Stimulated activated memory B cell treated with anti-CD40 and anti-IgM and Interleukin-4, amounts not matched to agents 10 μg/mL and 1 μg/mL and 100 μg/mL, for 72 hours (primary cell): ENCODE measurements at regions not wholly inside any gene's neighbourhood (a gene's known extent, or its start where the extent isn't known, plus 50 kb on each side); places are given as distances from the start of the nearest gene placed in this dataset.

Experiments
- ATAC-seq: fragments of 150-1000 bp; cut with Tn5 transposase; 2 replicates; pipeline ENCODE4 v1.10.0; 2021
- H3K27ac Mint-ChIP-seq: one replicate; pipeline ENCODE4 v1.8.0; 2022; ENCODE audit warnings: mild to moderate bottlenecking, mixed read lengths
- H3K27me3 Mint-ChIP-seq: one replicate; pipeline ENCODE4 v1.8.0; 2022; ENCODE audit warnings: mixed read lengths
- H3K36me3 Mint-ChIP-seq: one replicate; pipeline ENCODE4 v1.8.0; 2022; ENCODE audit warnings: mixed read lengths
- H3K4me1 Mint-ChIP-seq: one replicate; pipeline ENCODE4 v1.8.0; 2022; ENCODE audit warnings: mixed read lengths
- H3K4me3 Mint-ChIP-seq: one replicate; pipeline ENCODE4 v1.8.0; 2022; ENCODE audit warnings: mild to moderate bottlenecking, moderate library complexity, mixed read lengths
- H3K9me3 Mint-ChIP-seq: one replicate; pipeline ENCODE4 v1.8.0; 2022; ENCODE audit warnings: mixed read lengths

DNA sequence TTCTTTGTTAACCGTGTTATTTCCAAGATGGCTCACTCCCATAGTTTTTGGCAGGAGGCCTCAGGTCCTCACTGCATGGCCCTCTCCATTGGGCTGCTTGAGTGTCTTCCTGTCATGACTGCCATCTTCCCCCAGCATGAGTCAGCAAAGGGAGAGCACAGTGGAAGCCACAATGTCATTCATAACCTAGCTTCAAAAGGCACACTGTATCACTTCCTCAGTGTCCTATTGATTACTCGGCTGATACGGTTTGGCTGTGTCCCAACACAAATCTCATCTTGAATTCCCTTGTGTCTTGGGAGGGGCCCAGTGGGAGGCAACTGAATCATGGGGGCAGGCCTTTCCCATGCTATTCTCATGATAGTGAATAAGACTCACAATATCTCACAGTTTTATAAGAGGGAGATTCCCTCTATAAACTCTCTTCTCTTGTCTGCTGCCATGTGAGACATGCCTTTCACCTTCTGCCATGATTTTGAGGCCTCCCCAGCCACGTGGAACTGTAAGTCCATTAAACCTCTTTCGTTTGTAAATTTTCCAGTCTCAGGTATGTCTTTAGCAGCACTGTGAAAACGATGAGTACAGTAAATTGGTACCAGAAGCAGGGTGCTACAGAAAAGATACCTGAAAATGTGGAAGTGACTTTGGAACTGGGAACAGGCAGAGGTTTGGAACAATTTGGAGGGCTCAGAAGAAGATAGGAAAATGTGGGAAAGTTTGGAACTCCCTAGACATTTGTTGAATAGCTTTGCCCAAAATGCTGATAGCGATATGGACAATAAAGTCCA, 106.5 kb downstream of the PRLHR start:
- ATAC-seq = no peak
- no peaks in the 10 kb centered on the region for H3K4me1 Mint-ChIP-seq
- H3K27me3 Mint-ChIP-seq = no peaks in the 10 kb centered on the region
- no peak overlapping the region for H3K4me3 Mint-ChIP-seq
- H3K27ac Mint-ChIP-seq = no peak overlapping the region
- H3K9me3 Mint-ChIP-seq = peaks cover 19% of the 10 kb centered on the region
- H3K36me3 Mint-ChIP-seq = no peaks in the 10 kb centered on the region

DNA sequence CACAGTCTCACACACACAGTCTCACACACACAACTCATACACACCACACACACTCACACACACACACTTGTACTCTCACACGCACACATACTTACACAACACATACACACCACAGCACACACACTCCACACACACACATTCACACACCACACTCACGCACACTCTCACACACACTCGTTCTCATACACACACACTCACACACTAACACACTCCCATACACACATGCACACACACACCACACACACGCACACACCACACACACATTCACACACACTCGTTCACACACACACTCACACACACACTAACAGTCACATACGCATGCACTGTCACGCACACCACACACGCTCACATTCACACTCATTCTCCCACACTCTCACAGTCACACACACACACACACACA, 109.8 kb downstream of the PRLHR start:
- Mint-ChIP-seq H3K9me3 (peaks cover 14% of the 10 kb centered on the region), H3K27me3 (no peaks in the 10 kb centered on the region), H3K4me1 (no peaks in the 10 kb centered on the region), H3K27ac (no peak overlapping the region), H3K4me3 (no peak overlapping the region), H3K36me3 (no peaks in the 10 kb centered on the region)
- no peak for ATAC-seq

DNA sequence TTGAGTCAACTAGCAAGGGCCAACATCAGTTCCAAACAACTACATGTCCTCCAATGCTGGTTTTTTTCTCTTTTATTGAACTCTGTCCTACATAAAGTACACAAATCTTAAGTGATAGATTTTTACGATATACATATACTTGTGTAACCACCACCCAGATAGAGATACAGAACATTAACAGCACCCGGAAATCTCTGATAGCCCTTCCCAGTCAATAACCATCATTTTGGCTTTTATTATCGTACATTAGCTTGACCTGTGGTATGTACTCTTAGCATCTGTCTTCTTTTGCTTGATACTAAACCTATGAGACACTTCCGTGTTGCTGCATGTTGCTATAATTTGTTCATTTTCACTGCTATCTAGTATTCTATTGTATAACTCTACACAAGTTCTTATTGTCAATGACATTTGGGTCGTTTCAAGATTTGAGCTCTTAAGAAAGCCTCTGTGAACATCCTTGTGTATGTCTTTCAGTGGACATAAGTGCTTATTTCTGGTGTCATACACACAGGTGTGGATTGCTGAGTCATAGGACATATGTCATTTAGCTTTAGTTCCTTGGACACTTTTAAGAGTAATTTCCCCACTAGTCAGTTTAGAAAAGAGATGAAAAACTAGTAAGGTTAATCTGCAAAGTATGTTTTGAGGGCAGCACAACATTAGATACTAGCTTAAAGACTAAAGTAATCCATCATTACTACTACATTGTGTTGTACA, 111.1 kb downstream of the PRLHR start:
- peaks cover 18% of the 10 kb centered on the region for H3K9me3 Mint-ChIP-seq
- H3K27me3 Mint-ChIP-seq = peaks cover 12% of the 10 kb centered on the region
- no peaks in the 10 kb centered on the region for H3K36me3 Mint-ChIP-seq
- H3K27ac Mint-ChIP-seq = no peak overlapping the region
- H3K4me1 Mint-ChIP-seq = no peaks in the 10 kb centered on the region
- no peak overlapping the region for H3K4me3 Mint-ChIP-seq
- ATAC-seq = no peak

DNA sequence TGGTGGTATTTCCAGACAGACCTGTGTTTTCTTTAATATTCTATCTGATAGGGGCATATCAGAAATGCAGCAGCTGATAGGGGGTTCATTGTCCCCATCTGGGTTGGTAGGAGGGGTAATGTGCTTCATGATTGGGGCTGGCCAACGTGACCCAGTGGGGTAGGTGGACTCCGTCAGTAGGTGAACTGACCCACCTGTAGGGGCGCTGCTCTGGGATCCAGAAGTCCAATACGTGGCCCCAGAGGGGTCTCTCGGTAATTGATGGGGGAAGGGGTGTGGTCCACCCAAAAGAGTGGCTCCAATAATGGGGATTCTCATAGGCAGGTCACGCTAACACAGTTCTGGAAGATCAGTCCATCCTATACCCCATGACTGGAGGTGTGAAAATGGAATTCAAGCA, 112.0 kb downstream of the PRLHR start:
- ATAC-seq = no peak
- Mint-ChIP-seq H3K9me3 (peaks cover 10% of the 10 kb centered on the region), H3K27me3 (peaks cover 13% of the 10 kb centered on the region), H3K36me3 (no peaks in the 10 kb centered on the region), H3K27ac (no peak overlapping the region), H3K4me3 (no peak overlapping the region), H3K4me1 (no peaks in the 10 kb centered on the region)

DNA sequence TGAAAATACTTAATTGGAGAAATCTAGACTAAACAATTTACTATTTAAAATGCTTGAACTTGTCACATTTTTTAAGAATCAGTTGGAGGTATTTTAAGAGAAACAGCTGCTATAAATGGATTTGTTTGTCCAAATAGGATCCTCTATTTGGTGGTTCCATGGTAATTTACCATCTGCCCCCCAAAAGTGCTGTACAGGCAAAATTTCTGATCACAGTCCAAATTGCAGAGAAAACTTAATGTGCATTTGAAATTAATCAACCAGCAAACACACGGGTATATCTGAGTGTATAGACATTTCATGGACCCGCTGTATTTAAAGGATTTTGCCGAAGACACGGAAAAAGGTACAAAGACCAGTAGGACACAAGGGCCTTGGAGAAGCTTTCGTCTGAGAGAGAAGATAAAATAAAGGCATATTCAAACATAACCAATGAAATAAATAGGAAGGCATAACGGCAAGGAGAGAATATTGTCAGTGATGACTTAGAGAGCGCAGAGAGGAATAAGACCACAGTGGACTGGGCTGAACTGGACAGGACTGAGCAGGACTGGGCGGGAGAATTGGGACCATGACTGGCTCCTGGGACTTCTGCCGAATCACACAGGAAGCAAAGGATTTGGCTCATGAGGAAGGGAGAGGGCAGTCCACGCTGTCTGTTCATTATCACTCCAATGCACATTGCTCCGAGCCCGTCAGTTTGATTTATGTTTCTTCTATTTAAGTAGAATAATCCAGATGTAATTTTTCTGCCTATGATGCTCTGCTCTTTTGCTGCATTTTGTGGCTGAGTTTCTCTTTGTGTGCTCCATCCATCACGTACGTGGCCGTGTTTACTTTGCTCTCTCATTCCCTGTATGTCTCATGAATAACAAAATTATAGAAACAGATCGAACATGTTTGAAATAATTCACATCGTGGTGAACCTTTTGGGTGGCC, 112.8 kb downstream of the PRLHR start:
- Mint-ChIP-seq H3K36me3 (no peaks in the 10 kb centered on the region), H3K27me3 (peaks cover 13% of the 10 kb centered on the region), H3K4me3 (no peak overlapping the region), H3K9me3 (peaks cover 10% of the 10 kb centered on the region), H3K27ac (no peak overlapping the region), H3K4me1 (no peaks in the 10 kb centered on the region)
- ATAC-seq = no peak

DNA sequence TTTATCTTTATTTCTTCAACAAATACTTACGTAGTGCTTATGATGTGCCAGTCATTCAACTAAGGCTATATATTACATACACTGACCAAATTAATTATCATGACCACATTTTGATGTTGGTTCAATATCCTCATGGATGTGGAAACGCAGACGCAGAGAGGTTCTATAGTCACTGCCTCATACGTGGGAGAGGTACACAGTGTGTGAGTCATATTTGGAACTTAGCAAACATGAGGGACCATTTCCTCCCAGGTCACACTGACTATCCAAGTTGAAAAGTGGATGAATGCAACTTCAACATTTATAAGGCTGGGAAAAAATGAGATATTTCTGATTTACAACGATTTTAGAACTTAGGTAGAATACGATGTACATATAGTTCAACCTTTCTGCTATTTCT, 113.6 kb downstream of the PRLHR start:
- peaks cover 13% of the 10 kb centered on the region for H3K27me3 Mint-ChIP-seq
- no peak for ATAC-seq
- no peaks in the 10 kb centered on the region for H3K4me1 Mint-ChIP-seq
- no peaks in the 10 kb centered on the region for H3K36me3 Mint-ChIP-seq
- no peak overlapping the region for H3K27ac Mint-ChIP-seq
- no peak overlapping the region for H3K4me3 Mint-ChIP-seq
- H3K9me3 Mint-ChIP-seq = peaks cover 10% of the 10 kb centered on the region

DNA sequence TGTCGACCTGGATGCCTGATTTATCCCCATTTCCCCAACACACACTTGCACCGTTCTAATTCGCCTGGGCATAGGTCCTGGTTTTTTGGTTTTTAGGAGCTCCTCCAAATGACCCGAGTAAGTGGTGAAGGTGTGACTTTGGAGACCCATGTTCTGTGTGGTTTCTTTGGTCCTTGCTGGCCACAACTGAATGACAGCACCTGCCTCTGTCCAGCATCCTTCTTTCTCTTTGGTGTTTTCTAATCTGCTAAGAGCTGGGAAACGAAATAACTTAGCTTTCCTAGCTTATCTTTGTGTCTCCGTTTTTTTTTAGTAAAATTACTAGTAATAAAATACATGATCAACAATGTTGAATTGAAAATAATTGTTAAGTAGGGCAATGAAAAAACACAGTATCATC, 120.2 kb downstream of the PRLHR start:
- no peaks in the 10 kb centered on the region for H3K4me1 Mint-ChIP-seq
- no peak for ATAC-seq
- no peaks in the 10 kb centered on the region for H3K36me3 Mint-ChIP-seq
- peaks cover 30% of the 10 kb centered on the region for H3K27me3 Mint-ChIP-seq
- peaks cover 4% of the 10 kb centered on the region for H3K9me3 Mint-ChIP-seq
- no peak overlapping the region for H3K4me3 Mint-ChIP-seq
- H3K27ac Mint-ChIP-seq = no peak overlapping the region

DNA sequence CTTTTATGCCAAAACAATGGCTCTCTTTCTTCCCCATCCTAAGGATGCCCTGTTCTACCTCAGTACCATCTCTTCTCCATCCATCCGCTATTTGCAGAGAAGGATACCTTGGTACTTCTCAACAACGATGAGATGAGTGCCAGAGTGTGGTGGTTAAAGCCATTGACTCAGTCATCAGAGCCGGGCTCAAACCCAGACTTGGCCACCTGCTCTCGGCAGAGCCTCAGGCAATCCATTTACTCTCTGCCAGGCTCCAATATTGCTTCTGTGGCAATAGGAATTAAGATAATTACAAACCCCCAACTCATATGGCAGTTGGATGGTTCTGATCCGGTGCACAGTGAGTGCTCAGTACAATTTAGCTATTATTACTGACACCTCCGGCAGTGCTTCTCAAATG, 121.3 kb downstream of the PRLHR start:
- H3K9me3 Mint-ChIP-seq = no peaks in the 10 kb centered on the region
- no peaks in the 10 kb centered on the region for H3K4me1 Mint-ChIP-seq
- peaks cover 20% of the 10 kb centered on the region for H3K27me3 Mint-ChIP-seq
- no peak overlapping the region for H3K27ac Mint-ChIP-seq
- H3K4me3 Mint-ChIP-seq = no peak overlapping the region
- H3K36me3 Mint-ChIP-seq = no peaks in the 10 kb centered on the region
- no peak for ATAC-seq

DNA sequence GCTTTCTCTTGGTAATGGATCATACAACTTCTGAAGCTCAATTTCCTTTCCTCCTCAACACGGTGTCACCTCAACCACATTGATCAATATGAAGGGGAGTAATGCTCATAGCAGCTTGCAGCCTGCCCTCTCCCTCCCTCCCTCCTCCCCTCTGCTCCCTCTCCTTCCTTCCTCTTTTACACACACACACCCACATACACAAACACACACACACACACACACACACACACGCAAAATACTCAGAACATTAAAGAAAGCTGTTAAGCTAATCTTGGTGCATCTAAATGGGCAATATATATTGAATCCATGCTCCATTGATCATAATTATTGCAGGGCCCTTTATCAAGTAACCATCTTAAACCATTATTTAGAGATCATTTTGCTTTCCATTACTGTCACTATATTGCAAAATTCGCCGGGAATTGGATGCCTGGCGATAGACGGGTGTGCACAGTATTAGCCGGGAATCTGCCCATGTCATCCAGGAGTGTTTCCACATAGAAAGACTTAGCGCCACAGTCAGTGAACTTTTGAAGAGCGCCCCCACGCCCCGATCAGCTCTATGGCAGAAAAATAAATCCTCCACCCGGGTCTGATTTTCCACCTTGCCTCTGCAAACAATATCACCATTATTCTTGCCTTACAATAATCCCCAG, 122.0 kb downstream of the PRLHR start:
- Mint-ChIP-seq H3K36me3 (no peaks in the 10 kb centered on the region), H3K4me1 (no peaks in the 10 kb centered on the region), H3K27me3 (peaks cover 20% of the 10 kb centered on the region), H3K4me3 (no peak overlapping the region), H3K9me3 (no peaks in the 10 kb centered on the region), H3K27ac (no peak overlapping the region)
- no peak for ATAC-seq

DNA sequence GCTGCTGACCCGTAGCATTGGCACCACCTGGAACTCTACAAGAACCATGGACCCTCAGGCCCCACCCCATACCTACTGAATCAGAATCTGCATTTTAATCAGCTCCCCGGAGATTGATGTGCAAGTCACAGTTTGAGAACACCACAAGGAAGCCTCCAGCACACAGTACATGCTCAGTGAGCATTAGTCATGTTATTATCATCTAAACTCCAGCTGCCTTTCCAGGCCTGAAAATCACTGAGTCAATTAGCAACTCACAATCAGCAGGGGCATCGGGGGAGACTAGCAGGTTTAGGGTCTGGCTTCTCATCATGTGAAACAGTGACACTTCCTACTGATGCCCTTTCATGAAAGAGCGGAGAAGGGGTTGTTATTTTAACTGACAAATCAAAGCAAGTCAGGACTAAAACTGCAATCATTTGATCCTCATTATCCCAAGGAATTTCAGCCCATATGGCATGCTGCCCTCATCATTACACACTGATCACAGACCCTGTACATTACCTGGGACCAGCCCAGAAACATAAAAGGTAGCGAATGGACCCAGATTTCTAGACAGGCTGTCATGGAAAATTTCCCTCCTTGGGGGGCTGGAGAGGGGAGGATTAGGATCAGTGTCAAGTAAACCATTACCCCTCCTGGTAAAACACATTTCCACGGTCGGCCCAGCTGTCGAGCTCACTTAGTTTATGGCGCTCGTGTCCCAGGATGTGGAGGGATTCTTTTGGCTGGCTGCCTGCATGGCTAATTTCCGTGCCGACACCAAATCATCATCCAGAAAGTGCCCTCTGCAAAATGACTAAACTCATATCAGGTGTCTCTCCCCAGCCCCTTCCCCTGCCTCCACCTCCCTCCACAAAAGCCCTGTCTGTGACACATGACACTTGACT, 122.8 kb downstream of the PRLHR start:
- H3K9me3 Mint-ChIP-seq = no peaks in the 10 kb centered on the region
- no peak overlapping the region for H3K4me3 Mint-ChIP-seq
- no peaks in the 10 kb centered on the region for H3K36me3 Mint-ChIP-seq
- H3K27me3 Mint-ChIP-seq = peaks cover 20% of the 10 kb centered on the region
- H3K27ac Mint-ChIP-seq = no peak overlapping the region
- no peaks in the 10 kb centered on the region for H3K4me1 Mint-ChIP-seq
- no peak for ATAC-seq

DNA sequence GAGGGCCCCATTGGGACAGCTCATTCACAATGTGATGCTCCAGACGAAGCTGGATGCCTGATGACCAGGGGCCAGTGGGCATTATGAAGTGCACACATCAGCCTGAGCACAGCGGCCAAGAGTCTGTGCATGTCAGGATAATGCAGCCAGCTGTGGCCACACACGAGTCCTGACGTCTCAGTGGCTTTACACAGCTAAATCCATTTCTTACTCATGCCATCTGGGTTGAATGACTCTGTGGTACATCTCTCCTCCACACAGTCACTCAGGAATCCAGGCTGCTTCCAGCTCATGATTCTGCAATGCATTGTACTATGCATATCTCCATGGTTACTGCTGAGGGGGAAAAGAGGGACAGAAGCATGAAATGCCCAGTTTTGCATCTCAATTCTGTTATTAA, 123.6 kb downstream of the PRLHR start:
- Mint-ChIP-seq H3K36me3 (no peaks in the 10 kb centered on the region), H3K4me1 (no peaks in the 10 kb centered on the region), H3K27me3 (peaks cover 20% of the 10 kb centered on the region), H3K27ac (no peak overlapping the region), H3K9me3 (no peaks in the 10 kb centered on the region), H3K4me3 (no peak overlapping the region)
- ATAC-seq = no peak

DNA sequence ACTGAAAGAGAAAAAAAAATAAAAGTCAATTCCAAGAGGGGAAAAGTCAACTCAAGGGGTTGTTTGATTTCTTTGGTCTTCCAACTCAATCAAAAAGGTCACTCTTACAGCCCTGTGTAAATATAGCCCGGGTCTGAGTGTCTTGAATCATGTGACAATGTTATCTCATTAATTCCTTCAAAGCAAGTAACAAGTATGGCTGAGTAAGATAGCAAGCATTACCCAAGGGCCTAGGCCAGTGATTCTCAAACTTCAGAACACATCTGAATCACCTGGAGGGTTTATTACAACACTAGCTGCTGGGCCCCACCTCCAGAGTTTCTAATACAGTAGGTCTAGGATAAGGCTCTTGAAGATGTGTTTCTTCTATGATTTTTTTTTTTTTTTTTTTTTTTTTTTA, 125.0 kb downstream of the PRLHR start:
- no peaks in the 10 kb centered on the region for H3K4me1 Mint-ChIP-seq
- no peaks in the 10 kb centered on the region for H3K36me3 Mint-ChIP-seq
- no peak for ATAC-seq
- H3K27me3 Mint-ChIP-seq = peaks cover 20% of the 10 kb centered on the region
- no peaks in the 10 kb centered on the region for H3K9me3 Mint-ChIP-seq
- no peak overlapping the region for H3K4me3 Mint-ChIP-seq
- H3K27ac Mint-ChIP-seq = no peak overlapping the region

DNA sequence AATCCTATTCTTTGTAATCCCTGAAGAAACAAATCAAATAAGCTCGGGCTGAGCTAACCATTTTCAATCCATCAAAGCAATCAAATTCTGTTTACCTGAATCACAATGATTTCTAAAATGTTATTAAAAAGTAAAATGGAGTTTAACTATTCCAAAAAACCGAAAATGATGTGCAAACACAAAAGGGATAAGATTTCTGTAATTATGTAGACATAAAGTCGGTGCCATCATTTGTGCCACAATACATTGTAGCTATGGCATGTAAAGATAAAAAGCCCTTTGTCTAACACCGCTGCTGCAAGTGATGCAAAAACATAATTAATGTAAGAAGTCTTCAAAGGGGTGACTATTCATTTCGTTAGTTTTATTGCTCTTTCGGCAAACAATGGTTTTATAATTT, 125.1 kb upstream of the FAM204A start:
- ATAC-seq = no peak
- no peaks in the 10 kb centered on the region for H3K36me3 Mint-ChIP-seq
- H3K4me3 Mint-ChIP-seq = no peak overlapping the region
- no peaks in the 10 kb centered on the region for H3K4me1 Mint-ChIP-seq
- H3K27ac Mint-ChIP-seq = no peak overlapping the region
- H3K27me3 Mint-ChIP-seq = peaks cover 31% of the 10 kb centered on the region
- no peaks in the 10 kb centered on the region for H3K9me3 Mint-ChIP-seq

DNA sequence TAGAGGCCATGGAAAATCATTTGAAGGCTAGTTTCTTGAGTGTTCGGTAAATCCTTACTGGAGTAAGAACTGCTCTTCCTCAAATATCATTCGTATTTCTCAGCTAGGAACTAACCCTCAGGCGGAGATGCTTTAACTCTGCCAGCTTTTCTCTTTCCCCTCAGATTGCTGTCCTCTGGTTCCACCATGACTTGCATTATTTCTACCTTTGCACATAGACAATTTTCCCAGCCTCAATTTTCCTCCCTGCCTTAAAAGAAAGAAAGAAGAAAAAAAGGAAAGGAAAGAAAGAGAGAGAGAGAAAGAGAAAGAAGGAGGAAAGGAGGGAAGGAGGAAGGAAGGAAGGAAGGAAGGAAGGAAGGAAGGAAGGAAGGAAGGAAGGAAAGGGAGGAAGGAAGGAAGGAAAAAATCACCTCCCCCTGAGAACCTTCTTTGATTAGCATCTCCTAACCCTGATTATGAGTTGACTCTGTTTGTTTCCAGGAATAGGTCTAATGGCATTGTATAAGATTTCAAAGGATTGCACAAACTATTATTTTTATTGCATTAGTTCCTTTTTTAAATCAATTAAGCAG, 123.3 kb upstream of the FAM204A start:
- Mint-ChIP-seq H3K36me3 (no peaks in the 10 kb centered on the region), H3K27ac (no peak overlapping the region), H3K4me3 (no peak overlapping the region), H3K4me1 (no peaks in the 10 kb centered on the region), H3K27me3 (peaks cover 49% of the 10 kb centered on the region), H3K9me3 (no peaks in the 10 kb centered on the region)
- no peak for ATAC-seq
